SK-N-SH treated with all-trans-retinoic acid at 6 μM for 48 hours (cell line): ENCODE measurements at regions not wholly inside any gene's neighbourhood (a gene's known extent, or its start where the extent isn't known, plus 50 kb on each side); places are given as distances from the start of the nearest gene placed in this dataset.

Source experiments
- ATAC-seq: fragments of 200-7000 bp; cut with Tn5 transposase; 3 replicates; pipeline ENCODE4 v1.9.1; 2020; ENCODE audit warnings: mild to moderate bottlenecking, moderate library complexity
- ARNTL ChIP-seq: fragments of 450-650 bp; formaldehyde crosslinking; IDR thresholded peaks from 2 replicates; pipeline ENCODE4 v1.5.0; 2020; ENCODE audit warnings: low read depth, mild to moderate bottlenecking, moderate library complexity, borderline replicate concordance
- BACH2 ChIP-seq: fragments of 250-450 bp; sonication (Bioruptor Pico); IDR thresholded peaks from 2 replicates; pipeline ENCODE4 v1.9.0; 2021; ENCODE audit warnings: mild to moderate bottlenecking, borderline replicate concordance
- CREB5 ChIP-seq: fragments of 250-450 bp; sonication (Bioruptor Pico); IDR thresholded peaks from 2 replicates; pipeline ENCODE4 v1.5.1; 2020; ENCODE audit warnings: low read depth, mild to moderate bottlenecking, moderate library complexity
- CSDC2 ChIP-seq: fragments of 250-450 bp; sonication (Bioruptor Pico); IDR thresholded peaks from 2 replicates; pipeline ENCODE4 v1.5.0; 2020; ENCODE audit warnings: mild to moderate bottlenecking, moderate library complexity
- CSRNP3 ChIP-seq: fragments of 250-450 bp; sonication (Bioruptor Pico); IDR thresholded peaks from 2 replicates; pipeline ENCODE4 v1.5.1; 2021; ENCODE audit warnings: mild to moderate bottlenecking, moderate library complexity
- ESRRG ChIP-seq: fragments of 250-450 bp; sonication (Bioruptor Pico); IDR thresholded peaks from 2 replicates; pipeline ENCODE4 v1.6.1; 2021; ENCODE audit warnings: mild to moderate bottlenecking
- GLIS3 ChIP-seq: fragments of 250-450 bp; sonication (Bioruptor Pico); IDR thresholded peaks from 2 replicates; pipeline ENCODE4 v1.5.0; 2020; ENCODE audit warnings: mild to moderate bottlenecking, moderate library complexity
- OSR1 ChIP-seq: fragments of 250-450 bp; sonication (Bioruptor Pico); IDR thresholded peaks from 2 replicates; pipeline ENCODE4 v1.8.0; 2022; ENCODE audit warnings: moderate library complexity, mild to moderate bottlenecking, inconsistent platforms
- PATZ1 ChIP-seq: fragments of 250-450 bp; sonication (Bioruptor Pico); IDR thresholded peaks from 2 replicates; pipeline ENCODE4 v1.8.0; 2020; ENCODE audit warnings: mild to moderate bottlenecking, moderate library complexity, borderline replicate concordance
- PPARA ChIP-seq: fragments of 250-450 bp; sonication (Bioruptor Pico); IDR thresholded peaks from 2 replicates; pipeline ENCODE4 v1.5.0; 2020; ENCODE audit warnings: mild to moderate bottlenecking, borderline replicate concordance
- RARB ChIP-seq: fragments of 250-450 bp; sonication (Bioruptor Pico); IDR thresholded peaks from 2 replicates; pipeline ENCODE4 v1.8.0; 2021; ENCODE audit warnings: mild to moderate bottlenecking, moderate library complexity
- SNAI2 ChIP-seq: fragments of 250-450 bp; sonication (Bioruptor Pico); IDR thresholded peaks from 2 replicates; pipeline ENCODE4 v1.5.0; 2020; ENCODE audit warnings: mild to moderate bottlenecking, moderate library complexity
- TCF4 ChIP-seq: fragments of 250-450 bp; sonication (Bioruptor Pico); IDR thresholded peaks from 2 replicates; pipeline ENCODE4 v1.8.0; 2021; ENCODE audit warnings: mild to moderate bottlenecking, moderate library complexity, borderline replicate concordance
- TOX ChIP-seq: fragments of 250-450 bp; sonication (Bioruptor Pico); IDR thresholded peaks from 2 replicates; pipeline ENCODE4 v1.8.0; 2021; ENCODE audit warnings: mild to moderate bottlenecking, moderate library complexity, borderline replicate concordance
- ZC3H10 ChIP-seq: fragments of 250-450 bp; sonication (Bioruptor Pico); IDR thresholded peaks from 2 replicates; pipeline ENCODE4 v1.5.1; 2021; ENCODE audit warnings: mild to moderate bottlenecking, moderate library complexity
- ZFP30 ChIP-seq: fragments of 450-650 bp; formaldehyde crosslinking; IDR thresholded peaks from 2 replicates; pipeline ENCODE4 v1.5.0; 2022; ENCODE audit warnings: mild to moderate bottlenecking, moderate library complexity
- ZNF565 ChIP-seq: fragments of 450-650 bp; formaldehyde crosslinking; conservative IDR thresholded peaks from 2 replicates; pipeline ENCODE4 v1.5.0; 2020; ENCODE audit warnings: low read depth, mild to moderate bottlenecking, moderate library complexity
- ZNF8 ChIP-seq: fragments of 450-650 bp; formaldehyde crosslinking; IDR thresholded peaks from 2 replicates; pipeline ENCODE4 v1.5.0; 2020; ENCODE audit warnings: mild to moderate bottlenecking, moderate library complexity
- TF ChIP-seq, protein P1 (sequence below): fragments of 250-450 bp; sonication (Bioruptor Pico); IDR thresholded peaks from 2 replicates; pipeline ENCODE4 v1.5.0; 2020; ENCODE audit warnings: mild to moderate bottlenecking, moderate library complexity
- TF ChIP-seq, protein P2 (sequence below): fragments of 250-450 bp; sonication (Bioruptor Pico); IDR thresholded peaks from 2 replicates; pipeline ENCODE4 v1.8.0; 2021; ENCODE audit warnings: low read depth, mild to moderate bottlenecking, moderate library complexity, borderline replicate concordance

GRCh38 chrX:122940199-122940598, 243.9 kb upstream of the GRIA3 start:
- TF ChIP-seq CSDC2: no peak
- TF ChIP-seq OSR1: no peak
- TF ChIP-seq TOX: no peak
- TF ChIP-seq SNAI2 (CRISPR knock-in tag): no peak
- TF ChIP-seq, protein P1, sequence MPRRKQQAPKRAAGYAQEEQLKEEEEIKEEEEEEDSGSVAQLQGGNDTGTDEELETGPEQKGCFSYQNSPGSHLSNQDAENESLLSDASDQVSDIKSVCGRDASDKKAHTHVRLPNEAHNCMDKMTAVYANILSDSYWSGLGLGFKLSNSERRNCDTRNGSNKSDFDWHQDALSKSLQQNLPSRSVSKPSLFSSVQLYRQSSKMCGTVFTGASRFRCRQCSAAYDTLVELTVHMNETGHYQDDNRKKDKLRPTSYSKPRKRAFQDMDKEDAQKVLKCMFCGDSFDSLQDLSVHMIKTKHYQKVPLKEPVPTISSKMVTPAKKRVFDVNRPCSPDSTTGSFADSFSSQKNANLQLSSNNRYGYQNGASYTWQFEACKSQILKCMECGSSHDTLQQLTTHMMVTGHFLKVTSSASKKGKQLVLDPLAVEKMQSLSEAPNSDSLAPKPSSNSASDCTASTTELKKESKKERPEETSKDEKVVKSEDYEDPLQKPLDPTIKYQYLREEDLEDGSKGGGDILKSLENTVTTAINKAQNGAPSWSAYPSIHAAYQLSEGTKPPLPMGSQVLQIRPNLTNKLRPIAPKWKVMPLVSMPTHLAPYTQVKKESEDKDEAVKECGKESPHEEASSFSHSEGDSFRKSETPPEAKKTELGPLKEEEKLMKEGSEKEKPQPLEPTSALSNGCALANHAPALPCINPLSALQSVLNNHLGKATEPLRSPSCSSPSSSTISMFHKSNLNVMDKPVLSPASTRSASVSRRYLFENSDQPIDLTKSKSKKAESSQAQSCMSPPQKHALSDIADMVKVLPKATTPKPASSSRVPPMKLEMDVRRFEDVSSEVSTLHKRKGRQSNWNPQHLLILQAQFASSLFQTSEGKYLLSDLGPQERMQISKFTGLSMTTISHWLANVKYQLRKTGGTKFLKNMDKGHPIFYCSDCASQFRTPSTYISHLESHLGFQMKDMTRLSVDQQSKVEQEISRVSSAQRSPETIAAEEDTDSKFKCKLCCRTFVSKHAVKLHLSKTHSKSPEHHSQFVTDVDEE (CRISPR knock-in tag): no peak
- TF ChIP-seq, protein P2, sequence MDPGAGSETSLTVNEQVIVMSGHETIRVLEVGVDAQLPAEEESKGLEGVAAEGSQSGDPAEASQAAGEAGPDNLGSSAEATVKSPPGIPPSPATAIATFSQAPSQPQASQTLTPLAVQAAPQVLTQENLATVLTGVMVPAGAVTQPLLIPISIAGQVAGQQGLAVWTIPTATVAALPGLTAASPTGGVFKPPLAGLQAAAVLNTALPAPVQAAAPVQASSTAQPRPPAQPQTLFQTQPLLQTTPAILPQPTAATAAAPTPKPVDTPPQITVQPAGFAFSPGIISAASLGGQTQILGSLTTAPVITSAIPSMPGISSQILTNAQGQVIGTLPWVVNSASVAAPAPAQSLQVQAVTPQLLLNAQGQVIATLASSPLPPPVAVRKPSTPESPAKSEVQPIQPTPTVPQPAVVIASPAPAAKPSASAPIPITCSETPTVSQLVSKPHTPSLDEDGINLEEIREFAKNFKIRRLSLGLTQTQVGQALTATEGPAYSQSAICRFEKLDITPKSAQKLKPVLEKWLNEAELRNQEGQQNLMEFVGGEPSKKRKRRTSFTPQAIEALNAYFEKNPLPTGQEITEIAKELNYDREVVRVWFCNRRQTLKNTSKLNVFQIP: no peak
- TF ChIP-seq ZC3H10 (CRISPR knock-in tag): no peak
- no peak for TF ChIP-seq PATZ1 (CRISPR knock-in tag)
- no peak for TF ChIP-seq ZNF8
- TF ChIP-seq BACH2 (CRISPR knock-in tag): no peak
- no peak for TF ChIP-seq ESRRG
- TF ChIP-seq RARB: no peak
- TF ChIP-seq TCF4 (CRISPR knock-in tag): no peak
- TF ChIP-seq ARNTL: no peak
- no peak for TF ChIP-seq ZNF565
- TF ChIP-seq GLIS3 (CRISPR knock-in tag): no peak
- no peak for TF ChIP-seq ZFP30 (CRISPR knock-in tag)
- no peak for TF ChIP-seq CSRNP3
- no peak for TF ChIP-seq PPARA (CRISPR knock-in tag)
- TF ChIP-seq CREB5 (CRISPR knock-in tag): no peak
- ATAC-seq: no peak

DNA sequence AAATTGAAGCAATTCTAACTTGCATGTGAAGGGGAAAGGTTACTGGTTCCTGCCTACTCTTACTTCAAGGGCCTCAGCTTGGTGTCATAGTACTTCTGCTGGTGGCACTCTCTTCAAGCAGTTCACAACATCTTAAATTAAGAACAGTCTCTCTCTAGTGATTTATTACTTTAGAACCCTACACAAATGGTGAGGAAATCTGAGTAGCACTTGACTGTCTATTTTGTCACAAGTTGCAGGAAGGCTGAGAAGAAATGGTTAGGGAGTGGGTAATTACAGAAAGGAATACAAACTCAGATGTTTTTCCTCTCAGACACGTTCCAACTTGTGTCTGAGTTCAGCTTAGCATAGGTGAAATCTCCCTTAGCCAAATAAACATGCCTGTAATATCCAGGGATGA, 242.3 kb upstream of the GRIA3 start:
- ATAC-seq: no peak
- TF ChIP-seq OSR1 (no peak), PPARA (CRISPR knock-in tag) (no peak), CREB5 (CRISPR knock-in tag) (no peak), ARNTL (no peak), TOX (no peak)
- TF ChIP-seq, protein P1 (CRISPR knock-in tag): no peak
